ENCODE measurements at regions not wholly inside any gene's neighbourhood (a gene's known extent, or its start where the extent isn't known, plus 50 kb on each side); places are given as distances from the start of the nearest gene placed in this dataset.

GRCh38 chr2:14988600-14988999 lies 356.1 kb downstream of the LRATD1 start:
- Histone ChIP-seq H4K91ac (replicated peaks; ENCODE audit: insufficient read length, low read length) (no peak overlapping the region), H4K8ac (ENCODE audit: extremely low read depth, insufficient read depth, low read length) (no peak overlapping the region), H3K9me3 (ENCODE audit: insufficient read depth in 2 of 2, low read depth in 1 of 2, low read length in 1 of 2) (no peaks in the 10 kb centered on the region), H3K4ac (replicated peaks; ENCODE audit: insufficient read length, low read depth, low read length) (no peak overlapping the region), H3K79me2 (ENCODE audit: control insufficient read depth in 1 of 2, insufficient read depth in 2 of 2, low read length in 2 of 2) (no peaks in the 10 kb centered on the region), H3K36me3 (ENCODE audit: control insufficient read depth in 2 of 4, insufficient read depth in 4 of 4, low read length in 3 of 4) (no peaks in the 10 kb centered on the region), H3K4me2 (ENCODE audit: insufficient read depth in 1 of 2, low read depth in 2 of 2, low read length in 2 of 2) (no peak overlapping the region), H4K20me1 (replicated peaks in 1 of 2; ENCODE audit: control insufficient read depth in 1 of 2, insufficient read depth in 2 of 2, low read length in 2 of 2) (no peaks in the 10 kb centered on the region), H2BK120ac (replicated peaks; ENCODE audit: low read depth, low read length) (no peak overlapping the region), H2BK12ac (ENCODE audit: low read depth, low read length) (no peak overlapping the region), H2BK5ac (ENCODE audit: low read depth, low read length) (no peak overlapping the region), H3K14ac (ENCODE audit: insufficient read length) (no peak overlapping the region), H3K79me1 (ENCODE audit: low read depth, low read length) (no peaks in the 10 kb centered on the region), H3K56ac (replicated peaks; ENCODE audit: insufficient read length, low read depth, low read length) (no peak overlapping the region), H3K18ac (ENCODE audit: extremely low read depth, low read length) (no peak overlapping the region), H4K5ac (ENCODE audit: insufficient read length, low read depth, low read length) (no peak overlapping the region), H3K23me2 (ENCODE audit: low read depth, low read length) (no peaks in the 10 kb centered on the region; the same call in 1 of the 2 replicates), H3K23ac (ENCODE audit: insufficient read length) (no peak overlapping the region), H3K27ac (ENCODE audit: low read depth, low read length) (no peak overlapping the region), H3K4me1 (replicated peaks in 1 of 4; ENCODE audit: control insufficient read depth in 3 of 4, insufficient read depth in 4 of 4, low read length in 3 of 4) (no peaks in the 10 kb centered on the region), H2BK20ac (ENCODE audit: low read length) (no peak overlapping the region), H2AK5ac (ENCODE audit: low read depth, low read length) (no peak overlapping the region), H3K4me3 (ENCODE audit: extremely low read depth in 1 of 4, insufficient read depth in 2 of 4, low read depth in 3 of 4, low read length in 4 of 4) (no peak overlapping the region), H2AFZ (ENCODE audit: low read length) (no peak overlapping the region), H2BK15ac (ENCODE audit: low read length) (no peak overlapping the region), H3K27me3 (replicated peaks in 1 of 4; ENCODE audit: control insufficient read depth in 3 of 4, extremely low read depth in 1 of 4, insufficient read depth in 3 of 4, low read length in 3 of 4) (no peaks in the 10 kb centered on the region), H3K9ac (replicated peaks in 1 of 4; ENCODE audit: extremely low read depth in 1 of 4, low read depth in 3 of 4, low read length in 3 of 4) (no peak overlapping the region)
- POLR2A ChIA-PET (ENCODE audit: partially characterized antibody): no interaction called here
- CTCF ChIA-PET (ENCODE audit: partially characterized antibody): no interaction called here
- no peak for TF ChIP-seq NANOG (IDR thresholded peaks at IDR 0.05; ENCODE audit: insufficient read depth, low read depth, low read length, poor library complexity, severe bottlenecking)
- DNase-seq (ENCODE audit: low read depth in 1 of 2, low spot score in 2 of 2) (no peak), FAIRE-seq (no peak)
